Tibial nerve (tissue), 4 donors: ENCODE measurements at regions not wholly inside any gene's neighbourhood (a gene's known extent, or its start where the extent isn't known, plus 50 kb on each side); places are given as distances from the start of the nearest gene placed in this dataset.

Experiments
- EP300 ChIP-seq, 2 donors: sonication (generic); formaldehyde crosslinking; IDR thresholded peaks; one replicate each; pipeline ENCODE4 v1.6.1; 2017; ENCODE audit warnings: antibody characterized with exemption in 2 of 2, mild to moderate bottlenecking in 1 of 2
- POLR2A ChIP-seq, 2 donors: fragments of 450-650 bp; IDR thresholded peaks; one replicate each; pipeline ENCODE4 v1.6.1; 2017; ENCODE audit warnings: antibody characterized with exemption in 2 of 2, mild to moderate bottlenecking in 2 of 2, moderate library complexity in 2 of 2
- TF ChIP-seq, protein P1 (sequence below), 5 experiments: fragments of 200-600 bp in 3 of 5; fragments of 450-650 bp in 2 of 5; sonication (generic) in 3 of 5; IDR thresholded peaks; one replicate each; pipeline ENCODE4 v1.5.1; 2016 to 2019; ENCODE audit warnings: antibody characterized with exemption in 5 of 5, mild to moderate bottlenecking in 3 of 5, moderate library complexity in 2 of 5

DNA sequence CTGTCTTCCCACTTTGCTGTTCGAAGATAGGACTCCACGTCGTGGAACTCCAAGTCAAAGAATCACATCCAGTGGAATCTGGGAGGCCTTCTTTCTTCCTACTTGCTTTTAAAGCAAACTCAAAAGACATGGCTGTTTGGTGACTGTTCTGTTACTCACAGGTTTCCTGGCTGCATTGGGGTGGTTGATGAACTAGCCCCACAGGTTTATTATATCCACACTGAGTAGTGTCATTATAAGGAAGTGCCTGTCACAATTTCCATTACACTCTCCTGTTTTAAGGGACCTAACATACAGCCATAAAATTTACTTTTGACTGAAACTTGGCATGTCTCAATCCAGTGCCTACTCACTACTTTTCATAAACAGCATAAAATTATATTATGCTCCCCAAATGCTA is 287.3 kb upstream of the SP4 start:
- TF ChIP-seq, protein P1, sequence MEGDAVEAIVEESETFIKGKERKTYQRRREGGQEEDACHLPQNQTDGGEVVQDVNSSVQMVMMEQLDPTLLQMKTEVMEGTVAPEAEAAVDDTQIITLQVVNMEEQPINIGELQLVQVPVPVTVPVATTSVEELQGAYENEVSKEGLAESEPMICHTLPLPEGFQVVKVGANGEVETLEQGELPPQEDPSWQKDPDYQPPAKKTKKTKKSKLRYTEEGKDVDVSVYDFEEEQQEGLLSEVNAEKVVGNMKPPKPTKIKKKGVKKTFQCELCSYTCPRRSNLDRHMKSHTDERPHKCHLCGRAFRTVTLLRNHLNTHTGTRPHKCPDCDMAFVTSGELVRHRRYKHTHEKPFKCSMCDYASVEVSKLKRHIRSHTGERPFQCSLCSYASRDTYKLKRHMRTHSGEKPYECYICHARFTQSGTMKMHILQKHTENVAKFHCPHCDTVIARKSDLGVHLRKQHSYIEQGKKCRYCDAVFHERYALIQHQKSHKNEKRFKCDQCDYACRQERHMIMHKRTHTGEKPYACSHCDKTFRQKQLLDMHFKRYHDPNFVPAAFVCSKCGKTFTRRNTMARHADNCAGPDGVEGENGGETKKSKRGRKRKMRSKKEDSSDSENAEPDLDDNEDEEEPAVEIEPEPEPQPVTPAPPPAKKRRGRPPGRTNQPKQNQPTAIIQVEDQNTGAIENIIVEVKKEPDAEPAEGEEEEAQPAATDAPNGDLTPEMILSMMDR (IDR thresholded peaks at IDR 0.05), result no peak
- TF ChIP-seq EP300 (IDR thresholded peaks at IDR 0.05) (no peak), POLR2A (IDR thresholded peaks at IDR 0.05) (no peak)
